Kidney tubule cell (primary cell): ENCODE measurements at regions not wholly inside any gene's neighbourhood (a gene's known extent, or its start where the extent isn't known, plus 50 kb on each side); places are given as distances from the start of the nearest gene placed in this dataset.
"Not testable (repeated sequence)": the region's sequence is repeated elsewhere in the genome, so short reads cannot be mapped to it uniquely, and the experiment has no call there.

ENCODE experiments used
- DNase-seq: peaks from one replicate; pipeline ENCODE4 v3.0.0-alpha.2; 2018; ENCODE audit warnings: low spot score

GRCh38 chr21:14683063-14683462 lies 136.9 kb upstream of the SAMSN1 start:
- DNase-seq, result no peak

GRCh38 chr21:14678973-14679574 lies 133.0 kb upstream of the SAMSN1 start:
- no peak for DNase-seq

- DNase-seq, result no peak
These were observed 131.6 kb upstream of the SAMSN1 start for GRCh38 chr21:14677639-14678179.

- DNase-seq, result peak; percentile 4
These were observed 130.9 kb upstream of the SAMSN1 start for GRCh38 chr21:14677013-14677412.

GRCh38 chr21:14675774-14676530 lies 129.8 kb upstream of the SAMSN1 start:
- DNase-seq, result peak; percentile 17

- no peak for DNase-seq
These were observed 127.5 kb upstream of the SAMSN1 start for GRCh38 chr21:14673649-14674048.

GRCh38 chr21:14672466-14672865 lies 126.4 kb upstream of the SAMSN1 start:
- DNase-seq, result no peak

GRCh38 chr21:14670409-14670808 lies 124.3 kb upstream of the SAMSN1 start:
- no peak for DNase-seq

- DNase-seq, result not testable (repeated sequence)
These were observed 123.0 kb upstream of the SAMSN1 start for GRCh38 chr21:14669092-14669491.

GRCh38 chr21:14657241-14658008 lies 111.3 kb upstream of the SAMSN1 start:
- no peak for DNase-seq

GRCh38 chr21:14646893-14647292 lies 100.8 kb upstream of the SAMSN1 start:
- DNase-seq, result no peak

- DNase-seq, result no peak
These were observed 99.6 kb upstream of the SAMSN1 start for GRCh38 chr21:14645702-14646101.

GRCh38 chr21:14632359-14632758 lies 86.2 kb upstream of the SAMSN1 start:
- DNase-seq, result no peak

- no peak for DNase-seq
These were observed 84.5 kb upstream of the SAMSN1 start for GRCh38 chr21:14630556-14631069.

- DNase-seq, result no peak
These were observed 83.3 kb upstream of the SAMSN1 start for GRCh38 chr21:14629461-14629860.

- DNase-seq, result not testable (repeated sequence)
These were observed 77.0 kb upstream of the SAMSN1 start for GRCh38 chr21:14623079-14623478.

GRCh38 chr21:14620152-14620551 lies 74.0 kb upstream of the SAMSN1 start:
- no peak for DNase-seq

- no peak for DNase-seq
These were observed 71.8 kb upstream of the SAMSN1 start for GRCh38 chr21:14617871-14618270.

GRCh38 chr21:14617040-14617393 lies 70.9 kb upstream of the SAMSN1 start:
- no peak for DNase-seq

GRCh38 chr21:14616380-14617039 lies 70.4 kb upstream of the SAMSN1 start:
- peak; percentile 13 for DNase-seq

GRCh38 chr21:14615359-14615974 lies 69.4 kb upstream of the SAMSN1 start:
- DNase-seq, result no peak

- DNase-seq, result no peak
These were observed 68.2 kb upstream of the SAMSN1 start for GRCh38 chr21:14614287-14614686.
